ENCODE measurements at regions not wholly inside any gene's neighbourhood (a gene's known extent, or its start where the extent isn't known, plus 50 kb on each side); places are given as distances from the start of the nearest gene placed in this dataset.

GRCh38 chr2:125108251-125108650 is 1083.2 kb downstream of the CNTNAP5 start:
- H3K36me3 ChIP-seq, result no peaks in the 10 kb centered on the region
- H3K4me1 ChIP-seq, result no peaks in the 10 kb centered on the region
- no peak overlapping the region for H3K4me3 ChIP-seq
- TF ChIP-seq, protein P1, sequence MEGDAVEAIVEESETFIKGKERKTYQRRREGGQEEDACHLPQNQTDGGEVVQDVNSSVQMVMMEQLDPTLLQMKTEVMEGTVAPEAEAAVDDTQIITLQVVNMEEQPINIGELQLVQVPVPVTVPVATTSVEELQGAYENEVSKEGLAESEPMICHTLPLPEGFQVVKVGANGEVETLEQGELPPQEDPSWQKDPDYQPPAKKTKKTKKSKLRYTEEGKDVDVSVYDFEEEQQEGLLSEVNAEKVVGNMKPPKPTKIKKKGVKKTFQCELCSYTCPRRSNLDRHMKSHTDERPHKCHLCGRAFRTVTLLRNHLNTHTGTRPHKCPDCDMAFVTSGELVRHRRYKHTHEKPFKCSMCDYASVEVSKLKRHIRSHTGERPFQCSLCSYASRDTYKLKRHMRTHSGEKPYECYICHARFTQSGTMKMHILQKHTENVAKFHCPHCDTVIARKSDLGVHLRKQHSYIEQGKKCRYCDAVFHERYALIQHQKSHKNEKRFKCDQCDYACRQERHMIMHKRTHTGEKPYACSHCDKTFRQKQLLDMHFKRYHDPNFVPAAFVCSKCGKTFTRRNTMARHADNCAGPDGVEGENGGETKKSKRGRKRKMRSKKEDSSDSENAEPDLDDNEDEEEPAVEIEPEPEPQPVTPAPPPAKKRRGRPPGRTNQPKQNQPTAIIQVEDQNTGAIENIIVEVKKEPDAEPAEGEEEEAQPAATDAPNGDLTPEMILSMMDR (IDR thresholded peaks at IDR 0.05), result no peak
- no peak overlapping the region for H3K27ac ChIP-seq
- no peaks in the 10 kb centered on the region for H3K27me3 ChIP-seq
- DNase-seq (no peak), ATAC-seq (no peak)
- H3K9me3 ChIP-seq, result peaks cover 0 to 6% (median 0%) of the 10 kb centered on the region in 11 donors
- intact Hi-C loops (cut with DNase I), result no loop called here

- no peak for DNase-seq
- Histone ChIP-seq H3K36me3 (no peaks in the 10 kb centered on the region), H3K9me3 (peaks cover 0 to 49% (median under 1%) of the 10 kb centered on the region in 11 donors), H3K27me3 (no peaks in the 10 kb centered on the region), H3K27ac (no peak overlapping the region), H3K4me3 (no peak overlapping the region), H3K4me1 (no peaks in the 10 kb centered on the region)
- 81 to 83% methylated on average over 1 of the region's 1 CpG for WGBS, 2 donors
- TF ChIP-seq, protein P1 (IDR thresholded peaks at IDR 0.05), result no peak
- intact Hi-C loops (cut with DNase I), result no loop called here
- ATAC-seq, result no peak
Measured at GRCh38 chr2:125125902-125126301, 1100.8 kb downstream of the CNTNAP5 start.

DNA sequence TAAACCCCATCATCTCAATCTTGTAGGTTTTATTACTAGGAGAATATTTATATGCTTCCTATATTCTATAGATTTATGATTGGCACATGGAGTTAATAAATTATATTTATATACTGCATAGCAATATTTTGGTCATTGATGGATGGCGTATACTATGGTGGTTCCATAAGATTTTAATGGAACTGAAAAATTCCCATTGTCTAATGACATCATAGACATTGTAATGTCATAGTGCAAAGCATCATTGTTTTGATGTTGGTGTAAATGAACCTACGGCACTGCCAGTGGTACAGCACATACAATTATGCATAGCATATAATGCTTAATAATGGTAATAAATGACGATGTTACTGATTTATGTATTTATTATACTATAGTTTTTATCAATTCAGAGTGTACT is 1135.9 kb downstream of the CNTNAP5 start:
- H3K4me1 ChIP-seq, result no peaks in the 10 kb centered on the region
- H3K4me3 ChIP-seq, result no peak overlapping the region
- no peaks in the 10 kb centered on the region for H3K27me3 ChIP-seq
- no peak overlapping the region for H3K27ac ChIP-seq
- DNase-seq (no peak), ATAC-seq (no peak)
- intact Hi-C loops (cut with DNase I), result no loop called here
- no peaks in the 10 kb centered on the region for H3K36me3 ChIP-seq
- WGBS, 2 donors, result 90 to 92% methylated on average over 3 of the region's 3 CpGs
- H3K9me3 ChIP-seq, result peaks cover 0 to 6% (median 0%) of the 10 kb centered on the region in 11 donors
- TF ChIP-seq, protein P1 (IDR thresholded peaks at IDR 0.05), result no peak

DNA sequence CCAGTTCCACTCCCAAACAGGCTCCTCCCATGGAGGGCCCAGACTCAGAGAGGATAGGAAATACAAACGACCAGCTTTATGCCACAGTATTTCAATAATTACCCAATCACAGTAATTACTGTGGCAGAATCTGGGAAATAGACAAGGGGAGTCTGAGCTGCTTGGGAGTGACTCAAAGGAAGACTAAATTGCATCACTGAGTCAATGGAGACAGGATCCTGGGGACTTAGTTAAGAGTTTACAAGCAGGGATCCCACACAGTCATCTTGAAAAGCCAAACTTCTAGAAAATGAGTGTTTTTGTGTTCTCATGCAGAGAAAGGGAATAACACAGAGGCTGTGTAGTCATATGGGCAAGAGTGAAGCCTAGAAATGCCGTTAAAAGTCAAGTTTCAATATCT is 1142.1 kb downstream of the CNTNAP5 start:
- no peaks in the 10 kb centered on the region for H3K36me3 ChIP-seq
- no peaks in the 10 kb centered on the region for H3K9me3 ChIP-seq
- H3K27ac ChIP-seq, result no peak overlapping the region
- H3K4me3 ChIP-seq, result no peak overlapping the region
- H3K27me3 ChIP-seq, result no peaks in the 10 kb centered on the region
- ATAC-seq, result no peak
- TF ChIP-seq, protein P1 (IDR thresholded peaks at IDR 0.05), result no peak
- no peaks in the 10 kb centered on the region for H3K4me1 ChIP-seq
- 52 to 61% methylated on average over 2 of the region's 2 CpGs for WGBS, 2 donors
- intact Hi-C loops (cut with DNase I), result no loop called here
- DNase-seq, result no peak

GRCh38 chr2:125167820-125168219 is 1142.7 kb downstream of the CNTNAP5 start:
- H3K27ac ChIP-seq, result no peak overlapping the region
- TF ChIP-seq, protein P1 (IDR thresholded peaks at IDR 0.05), result no peak
- H3K36me3 ChIP-seq, result no peaks in the 10 kb centered on the region
- ATAC-seq (no peak), DNase-seq (no peak)
- H3K27me3 ChIP-seq, result no peaks in the 10 kb centered on the region
- H3K4me1 ChIP-seq, result no peaks in the 10 kb centered on the region
- intact Hi-C loops (cut with DNase I), result no loop called here
- H3K4me3 ChIP-seq, result no peak overlapping the region
- no peaks in the 10 kb centered on the region for H3K9me3 ChIP-seq
